ENCODE measurements at regions not wholly inside any gene's neighbourhood (a gene's known extent, or its start where the extent isn't known, plus 50 kb on each side); places are given as distances from the start of the nearest gene placed in this dataset.

DNA sequence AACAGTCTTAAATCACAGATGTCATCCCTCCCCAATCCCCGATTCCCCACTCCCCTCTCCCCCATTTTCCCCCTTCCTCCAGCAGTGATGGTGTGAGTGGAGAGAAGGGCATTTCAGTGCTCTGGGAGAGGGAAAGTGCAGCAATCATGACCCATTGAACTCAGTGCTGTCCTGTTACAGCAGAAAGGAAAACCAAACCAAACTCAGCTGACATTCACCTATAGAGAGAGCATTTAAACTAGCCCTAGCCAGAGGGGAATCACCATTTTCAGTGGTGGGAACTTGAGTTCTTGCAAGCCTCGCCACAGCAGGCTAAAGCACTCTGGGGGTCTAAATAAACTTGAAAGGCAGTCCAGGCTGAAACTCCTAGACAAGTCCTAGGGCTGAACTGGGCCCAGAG is 129.9 kb upstream of the COL21A1 start:
- no peak for DNase-seq

DNA sequence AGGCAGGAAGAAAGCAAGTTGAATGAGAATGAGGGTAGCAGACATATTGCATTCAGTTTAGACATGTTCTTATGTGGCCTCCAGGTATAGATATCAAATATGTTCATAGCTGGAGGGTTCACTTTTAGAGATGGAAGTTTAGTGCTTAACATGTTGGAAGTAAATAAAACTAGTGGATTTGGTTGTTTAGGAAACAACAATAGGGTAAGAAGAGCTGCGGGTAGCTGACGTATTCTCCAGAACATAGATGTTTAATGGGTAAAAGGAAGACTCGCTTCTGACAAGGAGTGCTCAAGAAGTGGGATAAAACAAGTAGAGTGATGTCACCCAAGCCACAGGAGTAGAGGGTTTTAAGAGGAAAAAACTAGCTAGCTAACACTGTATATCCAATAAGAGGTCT is 128.4 kb upstream of the COL21A1 start:
- no peak for DNase-seq

DNA sequence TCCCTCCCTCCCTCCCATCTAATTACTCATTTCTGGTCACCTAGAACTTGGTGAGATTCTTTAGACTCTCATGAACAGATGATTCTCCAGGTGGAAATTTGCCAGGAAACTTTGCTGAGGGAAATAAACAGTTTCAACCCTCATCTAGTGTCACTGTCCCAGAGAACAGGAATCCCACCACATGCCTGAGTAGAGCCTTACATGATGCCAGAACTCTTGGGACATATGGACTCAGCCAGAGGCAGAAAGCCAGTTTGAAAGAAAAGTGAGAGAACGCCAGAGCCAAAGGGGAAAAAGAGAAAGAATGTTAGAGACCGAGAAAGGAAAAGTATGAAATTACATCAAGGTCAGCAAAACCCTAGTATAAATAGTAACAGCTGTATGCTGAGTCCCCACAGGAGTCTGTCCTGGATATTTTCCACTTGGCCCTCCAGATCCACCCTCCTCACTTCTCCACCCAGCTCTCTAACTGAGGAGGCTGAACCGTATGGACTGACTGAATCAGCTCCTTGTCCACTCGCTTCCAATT is 127.5 kb upstream of the COL21A1 start:
- DNase-seq: no peak

DNA sequence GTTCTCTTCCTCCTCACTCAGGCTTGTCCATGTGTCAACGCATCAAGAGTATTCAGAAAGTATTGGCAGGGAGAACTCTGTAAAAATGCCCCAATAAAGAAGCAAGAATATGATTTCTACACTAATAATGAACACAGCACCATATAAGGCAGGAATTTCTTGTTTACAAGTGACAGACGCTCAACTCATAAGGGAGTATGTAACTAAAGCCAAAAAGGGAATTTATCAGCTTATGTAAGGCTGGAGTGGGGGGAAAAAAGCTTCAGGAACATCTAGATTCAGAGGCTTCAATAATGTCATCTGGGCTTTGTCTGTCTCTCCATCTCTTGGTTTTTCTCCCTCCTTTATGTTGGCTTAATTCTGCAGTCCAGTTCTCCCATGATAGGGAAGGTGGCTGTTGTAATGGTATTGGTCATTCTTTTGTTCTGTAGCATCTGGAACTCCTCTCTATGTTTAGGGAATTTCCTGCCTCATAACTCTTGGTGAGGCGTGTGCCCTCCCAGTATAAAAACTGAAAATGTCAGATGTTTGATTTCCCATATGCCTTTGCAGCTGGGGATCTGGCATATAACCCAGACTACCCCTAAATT is 125.1 kb upstream of the COL21A1 start:
- no peak for DNase-seq

DNA sequence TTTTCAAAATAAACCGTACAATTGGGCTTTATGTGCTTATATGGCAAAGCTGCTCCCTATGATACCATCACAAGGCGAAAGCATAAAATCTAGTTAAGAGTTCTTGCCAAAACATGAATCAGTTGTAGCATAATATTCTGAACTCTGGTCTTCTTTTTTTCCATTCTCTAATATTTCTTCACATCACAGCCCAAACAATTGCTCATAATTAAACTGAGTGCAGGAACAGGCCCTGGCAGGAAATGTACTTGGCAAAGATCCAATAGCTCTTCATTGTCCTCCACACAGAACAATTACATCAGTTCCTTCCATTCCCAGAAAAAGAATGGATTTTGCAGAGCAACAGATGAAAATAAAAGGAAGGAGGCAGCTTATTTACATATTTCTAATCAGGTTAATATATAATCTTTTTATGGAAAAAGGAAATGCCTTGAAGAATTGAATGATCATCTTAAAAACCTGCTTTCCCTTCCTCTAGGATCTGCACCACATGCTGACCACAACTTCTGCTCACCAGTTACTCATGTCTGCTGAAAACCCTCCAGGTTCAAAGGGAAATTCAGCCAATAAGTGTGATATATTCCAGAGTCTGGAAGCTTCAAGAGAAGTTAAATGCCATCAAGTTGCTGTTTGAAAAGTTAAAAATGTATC is 123.3 kb upstream of the COL21A1 start:
- peak; percentile 96 for DNase-seq

DNA sequence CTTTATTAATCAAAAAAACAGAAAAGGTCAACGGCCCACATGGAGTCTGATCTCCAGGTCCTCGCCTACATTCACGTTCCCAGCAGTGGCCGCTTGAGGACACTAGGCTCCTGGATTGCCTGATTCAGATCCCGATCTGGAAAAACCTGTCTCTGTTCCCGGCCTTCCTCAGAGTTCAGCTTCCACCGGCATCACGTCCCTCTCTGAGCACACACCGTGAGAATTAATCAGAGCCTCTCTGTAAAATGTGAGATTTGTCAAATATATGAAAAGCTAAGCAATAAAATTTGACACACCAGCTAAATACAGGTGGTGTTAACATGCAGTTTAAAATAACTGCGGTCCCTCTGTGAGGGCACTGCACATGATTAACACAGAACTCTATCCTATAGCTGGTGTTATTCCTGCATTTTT is 122.8 kb upstream of the COL21A1 start:
- DNase-seq: no peak

DNA sequence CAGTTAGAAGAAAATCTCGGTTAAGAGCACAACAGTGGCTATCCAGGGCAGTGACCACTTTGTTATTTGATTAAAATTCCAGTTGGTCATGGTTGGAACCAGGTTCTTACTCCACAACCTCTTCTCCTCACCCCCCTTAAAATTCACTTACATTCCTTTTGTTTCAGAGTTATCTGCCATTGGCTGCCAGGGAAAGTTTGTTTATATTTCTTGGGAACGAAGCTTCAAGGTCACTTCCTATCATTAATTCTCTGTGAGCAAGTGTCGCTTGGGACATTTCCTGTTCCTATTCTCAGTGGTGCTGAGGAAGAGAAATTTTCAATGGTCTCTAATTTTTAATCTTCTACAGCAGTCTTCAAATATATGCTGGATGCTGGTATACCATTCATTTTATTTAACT is 121.1 kb upstream of the COL21A1 start:
- DNase-seq: no peak

DNA sequence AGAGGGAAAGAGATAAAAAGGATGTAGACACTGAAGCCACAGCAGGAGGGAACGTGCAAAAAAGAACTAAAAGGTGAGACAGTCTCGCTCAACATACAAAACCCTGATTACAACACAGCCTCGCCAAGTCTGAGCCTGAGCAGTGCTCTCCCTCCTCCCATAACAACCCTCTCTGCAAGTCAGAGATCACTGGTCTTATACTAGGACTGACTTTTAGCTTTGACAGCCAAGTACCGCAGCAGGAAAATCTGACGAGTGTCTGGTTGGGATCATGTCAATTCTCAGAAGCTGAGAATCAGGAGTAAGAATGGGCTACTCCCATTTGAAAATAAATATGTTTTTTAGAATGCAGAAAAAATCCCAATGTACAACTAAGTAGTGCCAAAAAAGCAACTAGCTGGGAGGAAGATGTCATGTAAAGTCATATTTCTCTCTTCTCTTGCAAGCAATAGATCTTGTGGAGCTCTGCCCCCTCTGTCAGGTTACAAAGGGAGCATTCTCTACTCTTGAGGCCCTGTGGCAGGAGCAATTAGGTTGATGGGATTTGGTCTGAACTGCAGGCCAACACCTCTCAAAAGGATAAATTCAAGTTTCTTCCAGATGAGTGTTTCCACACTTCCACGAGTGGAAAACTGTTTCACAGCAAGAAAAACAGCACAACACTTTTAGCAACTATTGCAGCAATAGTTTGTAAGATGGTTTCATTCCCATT is 118.9 kb upstream of the COL21A1 start:
- DNase-seq: no peak

DNA sequence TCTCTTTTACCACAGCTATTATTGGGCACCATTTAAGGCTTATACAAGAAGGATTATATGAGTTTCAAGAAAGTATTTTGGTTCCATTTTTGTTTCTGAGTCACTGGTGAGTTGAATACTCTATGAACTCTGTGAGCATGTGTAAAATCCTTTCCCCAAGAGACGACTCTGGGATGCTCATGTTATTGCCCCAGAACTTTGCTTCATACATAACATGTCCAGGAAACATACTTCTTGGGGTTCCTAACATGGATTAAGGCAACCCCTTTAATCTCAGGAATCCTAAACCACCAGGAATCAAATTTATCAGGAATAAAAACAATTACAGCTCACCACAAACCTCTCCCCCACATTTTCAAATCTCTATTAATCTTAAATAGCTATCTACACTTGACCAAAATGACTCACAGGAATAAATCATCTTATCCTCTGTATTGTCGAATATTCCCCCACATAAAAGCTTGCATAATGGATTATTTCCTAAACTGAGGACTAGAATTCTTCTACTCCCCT is 117.5 kb upstream of the COL21A1 start:
- no peak for DNase-seq

DNA sequence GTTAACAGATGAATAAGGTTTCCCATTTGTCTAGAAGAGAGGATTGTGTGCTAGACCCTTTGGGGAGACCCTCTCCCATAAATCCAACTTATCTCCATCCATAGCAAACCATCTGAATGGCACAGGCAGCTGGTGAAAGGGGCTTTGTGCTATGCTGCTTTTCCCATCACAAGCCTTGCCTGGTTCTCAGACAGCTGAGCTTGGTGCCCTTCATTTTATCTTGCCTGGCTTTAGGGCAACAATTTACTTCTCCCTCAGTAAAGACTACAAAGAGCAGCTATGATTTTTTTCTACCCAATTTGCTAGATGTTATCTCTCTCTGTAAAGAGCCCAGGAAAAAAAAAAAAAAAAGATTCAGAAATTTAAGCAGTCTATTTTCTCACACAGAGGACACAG is 117.0 kb upstream of the COL21A1 start:
- DNase-seq: peak; percentile 87

DNA sequence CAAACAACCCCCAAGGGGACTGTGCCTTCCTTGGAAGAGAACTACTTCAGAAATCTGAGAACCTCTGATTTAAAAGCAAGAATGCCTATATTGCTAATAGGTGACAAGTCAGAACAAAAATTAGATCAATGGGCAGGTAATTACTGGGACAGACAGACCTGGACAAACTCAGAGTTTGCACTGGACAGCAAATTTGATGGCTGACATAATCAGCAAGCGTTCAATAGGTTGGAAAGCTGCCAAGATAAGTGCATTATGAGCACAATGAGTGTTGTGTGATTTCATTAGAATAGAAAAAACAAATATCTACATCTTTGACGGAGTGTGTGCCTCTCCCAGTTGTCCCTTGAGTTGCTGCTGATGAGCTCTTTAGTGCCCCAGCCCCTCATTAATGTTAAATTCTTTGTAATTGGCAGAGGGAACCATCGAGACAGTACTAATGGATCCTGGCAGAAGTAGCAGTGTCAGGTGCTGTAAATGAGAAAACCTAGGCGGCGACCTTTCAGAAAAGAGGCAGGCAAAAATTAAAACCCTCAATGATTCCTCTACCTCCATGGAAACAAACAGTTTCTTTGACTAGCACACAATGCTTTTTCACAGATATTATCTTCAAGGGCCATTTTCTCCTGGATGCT is 116.5 kb upstream of the COL21A1 start:
- peak; percentile 92 for DNase-seq

DNA sequence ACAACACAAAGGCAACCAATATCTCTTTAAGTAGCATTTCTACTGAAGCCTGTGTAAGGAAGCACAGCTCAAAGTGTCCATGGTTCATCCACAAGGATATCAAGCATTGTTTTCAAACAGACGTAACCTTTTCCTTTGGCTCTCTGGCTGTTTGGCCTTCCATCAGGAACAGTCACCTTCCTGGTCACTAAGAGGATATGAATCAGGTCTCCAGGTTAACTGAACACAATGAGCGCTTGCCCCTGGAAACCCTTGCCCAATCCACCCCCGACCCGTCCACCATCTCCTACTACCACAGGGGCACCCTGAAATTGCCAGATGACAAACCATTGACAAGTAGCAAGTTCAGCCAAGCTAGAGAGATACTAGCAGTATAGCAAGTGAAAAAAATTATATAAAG is 114.4 kb upstream of the COL21A1 start:
- DNase-seq: no peak

DNA sequence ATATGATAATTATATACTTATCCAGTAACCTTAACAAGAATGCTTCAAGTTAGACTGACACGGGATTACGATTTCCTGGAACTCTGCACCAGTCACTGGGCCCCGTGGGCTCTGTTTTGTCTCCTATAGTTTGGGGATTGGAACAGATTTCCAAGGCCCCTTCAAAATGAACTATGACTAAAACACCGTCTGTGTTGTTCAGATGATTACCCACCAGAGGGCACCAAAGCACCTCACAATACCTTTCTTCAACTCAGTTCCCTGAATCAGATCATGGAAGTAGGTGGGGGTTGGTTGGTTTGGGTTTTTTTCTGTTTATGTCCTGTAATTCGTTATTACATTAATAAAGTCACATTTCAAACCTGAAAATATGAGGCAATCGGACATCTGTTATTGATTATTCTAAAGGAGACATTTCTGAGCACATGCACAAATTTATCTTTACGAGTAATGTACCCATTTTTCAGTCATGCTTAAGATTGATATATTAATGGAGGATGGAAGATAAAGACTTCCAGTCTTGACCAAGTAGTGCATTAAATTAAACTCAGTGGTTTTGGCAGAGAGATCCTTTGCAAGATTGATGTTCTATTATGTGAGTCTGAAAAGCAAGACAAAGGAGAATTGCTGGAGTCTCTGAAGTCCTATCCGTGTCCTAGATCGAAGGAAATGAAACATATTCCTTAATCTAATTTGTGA is 112.0 kb upstream of the COL21A1 start:
- peak; percentile 76 for DNase-seq

DNA sequence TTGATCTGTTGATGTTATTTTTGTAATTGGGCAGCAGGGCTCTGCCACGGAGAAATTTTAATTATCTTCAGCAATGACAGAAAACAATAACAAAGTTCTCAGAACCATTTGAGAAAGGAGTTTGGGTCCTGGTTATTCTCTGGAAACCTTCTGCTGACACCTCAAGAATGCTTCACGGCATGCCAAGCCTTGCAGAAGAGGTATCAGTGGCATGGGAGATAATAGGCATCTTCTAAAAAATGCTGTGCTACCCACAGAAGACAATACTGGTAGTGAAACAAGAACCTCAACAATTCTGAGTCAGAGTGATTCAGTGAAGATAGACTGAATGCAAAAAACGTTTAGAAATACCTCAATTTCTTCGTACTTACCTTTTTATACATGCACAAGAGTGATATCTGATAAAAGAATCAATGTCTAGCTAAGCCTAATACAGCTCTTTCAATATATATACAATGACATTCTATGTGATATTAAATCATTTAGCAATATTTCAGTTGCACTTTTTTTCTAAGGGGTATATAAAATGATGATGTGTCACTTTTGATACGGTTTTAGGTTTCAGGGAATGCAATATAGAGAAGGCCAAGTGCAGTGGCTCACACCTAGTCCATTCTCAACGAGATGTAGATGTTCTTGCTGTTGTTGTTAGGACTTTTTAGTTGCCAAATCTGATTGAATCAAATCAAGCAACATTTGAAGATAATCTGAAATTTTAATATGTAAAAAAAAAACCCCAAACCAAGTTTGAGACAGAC is 110.4 kb upstream of the COL21A1 start:
- DNase-seq: no peak

DNA sequence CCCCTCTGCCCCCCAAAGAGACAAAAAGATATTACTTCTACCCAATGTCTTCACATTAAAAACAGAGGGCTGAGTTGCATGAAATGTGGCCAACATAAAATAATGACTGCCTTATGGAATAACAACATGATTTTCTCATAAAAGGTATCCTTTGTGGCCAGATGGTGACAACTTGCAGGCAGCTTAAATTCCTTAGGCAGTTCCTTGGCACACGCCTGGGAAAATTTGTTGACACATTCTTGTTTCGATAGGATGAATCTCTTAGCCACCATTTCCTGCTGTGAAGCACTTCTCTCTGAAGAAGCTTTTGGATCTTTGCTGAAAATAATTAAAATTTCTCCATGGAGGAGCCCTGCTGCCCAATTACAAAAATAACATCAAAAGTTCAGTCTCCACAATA is 109.0 kb upstream of the COL21A1 start:
- no peak for DNase-seq

DNA sequence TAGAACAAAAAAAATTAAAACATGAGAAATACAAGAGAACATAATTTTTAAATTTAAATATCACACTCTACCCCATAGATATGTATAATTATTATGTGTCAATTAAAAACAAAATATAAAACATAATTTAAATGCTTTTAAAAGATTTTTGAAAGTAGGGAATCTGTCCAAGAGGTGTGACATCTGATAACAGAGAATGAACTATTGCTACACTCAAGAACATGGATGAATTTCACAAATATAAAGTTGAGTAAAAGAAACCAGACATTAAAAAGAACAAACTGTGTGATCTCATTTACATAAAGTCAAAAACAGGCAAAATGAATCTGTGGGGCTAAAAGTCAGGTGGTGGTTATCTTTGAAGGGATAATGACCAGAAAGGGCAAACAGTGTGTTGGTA is 106.5 kb upstream of the COL21A1 start:
- DNase-seq: no peak

DNA sequence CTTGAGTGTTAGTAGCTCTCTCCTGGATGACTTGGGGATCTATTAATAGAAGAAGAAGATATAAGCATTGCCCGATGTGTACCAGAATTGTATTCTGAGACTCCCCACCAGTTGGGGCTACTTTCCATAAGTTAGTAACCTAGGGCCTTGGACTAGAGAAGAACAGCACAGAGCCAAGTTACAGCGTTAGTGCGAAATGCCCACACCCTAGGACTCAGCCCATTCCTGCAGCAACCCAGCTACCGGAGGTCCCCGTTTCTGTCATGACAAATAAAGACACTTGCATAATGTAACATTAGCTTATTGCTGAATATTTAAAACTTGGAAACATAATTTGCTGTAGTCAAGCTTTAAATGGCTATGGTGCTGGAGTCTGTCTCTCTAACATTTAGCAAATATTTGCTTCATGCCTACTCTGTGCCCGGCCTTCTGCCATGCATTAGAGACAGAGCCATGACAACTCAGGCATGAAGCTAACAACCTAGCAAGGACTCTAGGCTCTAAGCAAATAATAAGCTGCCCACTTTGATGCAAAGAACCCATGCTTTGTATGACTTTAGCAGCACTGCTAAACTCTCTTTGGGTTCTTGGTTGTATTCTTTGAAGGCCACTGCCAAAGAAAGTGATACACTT is 103.4 kb upstream of the COL21A1 start:
- no peak for DNase-seq

DNA sequence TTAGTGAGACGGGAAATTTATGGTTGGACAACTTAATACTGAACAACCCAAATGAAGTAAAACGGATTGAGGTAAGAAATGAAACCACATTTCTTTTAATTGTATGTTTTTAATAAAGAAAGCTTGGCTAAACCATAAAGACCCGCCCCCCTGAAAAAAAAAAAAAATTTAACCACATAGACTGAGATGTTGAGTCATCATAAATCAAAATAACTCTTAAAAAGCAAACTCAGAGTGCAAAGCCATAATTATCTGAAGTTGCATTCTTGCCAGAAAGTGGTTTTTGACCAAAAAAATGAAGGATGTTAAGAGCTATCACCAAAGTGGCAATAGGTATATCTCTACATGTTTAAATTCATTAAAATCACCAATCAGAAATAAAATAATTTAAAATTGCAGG is 101.8 kb upstream of the COL21A1 start:
- no peak for DNase-seq

DNA sequence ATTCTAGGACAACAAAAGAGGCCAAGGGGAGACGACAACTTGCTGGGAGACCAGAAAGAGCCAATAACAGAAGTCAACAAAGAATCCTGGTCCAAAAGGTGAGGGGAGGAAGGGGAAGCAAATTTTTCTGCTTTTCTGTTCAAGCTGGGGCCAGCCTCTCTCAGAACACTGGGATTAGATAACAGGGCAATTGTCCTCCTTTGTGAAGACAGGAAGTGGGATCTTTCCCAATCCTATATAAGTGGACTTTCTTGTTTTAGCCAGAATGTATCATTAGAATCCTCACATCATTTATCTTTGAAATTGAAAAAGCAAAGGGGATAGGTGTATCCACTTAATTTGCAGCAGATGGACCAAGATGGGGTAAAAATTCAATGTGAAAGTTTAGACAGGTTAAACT is 101.2 kb upstream of the COL21A1 start:
- no peak for DNase-seq

DNA sequence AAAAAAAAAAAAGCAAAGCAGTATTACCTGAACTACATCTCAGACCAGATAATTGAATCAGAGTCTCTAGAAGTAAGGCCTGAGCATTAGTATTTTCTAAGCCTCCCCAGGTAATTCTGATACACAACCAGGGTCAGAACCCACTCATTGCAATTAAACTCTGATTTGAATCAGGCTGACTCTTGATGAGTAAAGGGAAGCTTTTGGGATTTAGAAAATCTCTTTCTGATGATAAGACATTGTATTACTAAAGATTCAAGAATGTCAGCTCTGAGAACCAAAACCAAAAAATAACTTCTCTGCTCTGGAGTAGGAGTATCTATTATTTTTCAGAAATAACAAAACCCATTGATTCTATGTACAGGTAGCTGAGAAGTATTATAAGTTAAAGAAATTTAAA is 100.1 kb upstream of the COL21A1 start:
- DNase-seq: no peak

DNA sequence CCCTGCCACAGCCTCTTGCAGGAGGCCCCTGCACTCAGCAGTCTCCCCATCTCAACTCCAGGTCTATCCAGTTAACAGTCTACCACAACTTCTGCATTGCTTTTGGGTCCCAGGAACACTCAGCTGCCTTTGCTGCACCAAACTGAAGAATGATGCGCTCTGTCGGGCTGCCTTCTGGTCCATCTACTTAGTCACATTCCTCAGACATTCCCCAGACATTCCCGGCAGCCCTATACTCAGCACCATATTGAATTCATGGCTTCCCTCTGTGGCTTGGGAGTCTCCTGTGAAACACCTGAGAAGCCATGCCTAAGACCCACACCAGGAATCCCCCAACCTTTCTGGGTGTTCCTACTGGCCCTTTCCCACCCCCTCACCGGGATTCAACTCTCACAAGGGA is 99.6 kb upstream of the COL21A1 start:
- DNase-seq: no peak
